Pancreas (tissue), 10 donors: ENCODE measurements at regions not wholly inside any gene's neighbourhood (a gene's known extent, or its start where the extent isn't known, plus 50 kb on each side); places are given as distances from the start of the nearest gene placed in this dataset.

Source experiments
- ATAC-seq, 4 donors: fragments of 200-7000 bp; cut with Tn5 transposase; one replicate each; pipeline versions ENCODE4 v1.8.0 to v1.9.1; 2020; ENCODE audit warnings: mild to moderate bottlenecking in 4 of 4, moderate library complexity in 4 of 4
- DNase-seq, 6 donors: peaks; one replicate each; pipeline ENCODE4 v3.0.0-alpha.2; 2020
- FAIRE-seq: peaks from 2 replicates; lab custom pipeline; 2012; peaks lifted over from hg19 to GRCh38; lab: Jason Lieb, UNC
- H3K27ac ChIP-seq, 4 donors: fragments of 200-600 bp; sonication (generic); 1 replicate in 3 of 4; 2 replicates in 1 of 4; pipeline versions ENCODE4 v1.5.0 to v1.8.0; 2020
- H3K27me3 ChIP-seq, 4 donors: fragments of 200-600 bp; one replicate each; pipeline ENCODE4 v1.8.0; 2021
- H3K36me3 ChIP-seq, 3 donors: fragments of 200-600 bp; sonication (generic) in 1 of 3; one replicate each; pipeline versions ENCODE4 v1.5.0 to v1.8.0; 2020 to 2021
- H3K4me1 ChIP-seq, 3 donors: fragments of 200-600 bp; one replicate each; pipeline ENCODE4 v1.8.0; 2021
- H3K4me3 ChIP-seq, 4 donors: fragments of 200-600 bp; sonication (generic) in 2 of 4; one replicate each; pipeline versions ENCODE4 v1.5.0 to v1.8.0; 2020 to 2021
- H3K9me3 ChIP-seq, 4 donors: fragments of 200-600 bp; one replicate each; pipeline ENCODE4 v1.8.0; 2021
- CTCF ChIP-seq, 4 donors: fragments of 200-600 bp; sonication (generic) in 3 of 4; IDR thresholded peaks; one replicate each; pipeline versions ENCODE4 v1.5.0 to v1.8.0; 2021; ENCODE audit warnings: antibody characterized with exemption in 4 of 4
- WGBS, 2 donors: extraction: QIAGEN DNeasy Blood & Tissue Kit; methylation state at CpG; one replicate each; pipeline ENCODE4 v1.1.7; 2013; 5-methylcytosine and 5-hydroxymethylcytosine counted together
- intact Hi-C, 3 donors: fragments of 100-400 bp; cut with DNase I; formaldehyde crosslinking; loops; one replicate each; pipeline versions ENCODE4 v1.11.1 to v1.14.2; 2022
- donor health status: healthy with polysubstance abuse.
- donor health status: DM: no; HTN: no; CAD: no; lungs with moderate emphysema.
- donor health status: DM: no; HTN: no; CAD: no.
- donor health status: control.
- donor health status: control.
- donor health status: Bipolar disorder and iron deficiency.
- donor health status: DM: yes; HTN: yes; CAD: no.
- donor health status: DM: no; HTN: no; CAD: no.
- donor health status: DM: no; HTN: no; CAD: no.
- donor health status: DM: yes; HTN: yes; CAD: no.

DNA sequence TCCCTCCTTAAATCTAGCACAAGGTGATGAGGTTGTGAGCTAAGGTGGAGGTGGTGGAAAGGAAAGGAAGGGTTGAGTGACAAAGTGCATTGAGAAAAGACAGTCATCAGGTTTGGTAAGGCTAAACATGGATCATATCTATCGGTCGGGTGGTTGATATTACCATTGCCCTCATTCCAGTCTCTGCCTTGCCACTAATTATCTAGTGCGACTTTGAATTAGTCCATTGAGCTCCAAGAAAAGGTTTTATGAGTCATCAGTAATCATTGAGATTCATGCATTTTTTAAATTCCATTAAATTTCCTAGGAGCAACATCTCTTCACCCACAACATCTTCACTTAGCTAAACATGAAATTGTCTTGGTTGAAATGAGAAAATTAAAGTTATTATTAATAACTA is 68.9 kb upstream of the FRMD4A start:
- Histone ChIP-seq H3K4me3 (no peak overlapping the region), H3K36me3 (no peaks in the 10 kb centered on the region), H3K9me3 (no peaks in the 10 kb centered on the region), H3K4me1 (no peaks in the 10 kb centered on the region), H3K27me3 (no peaks in the 10 kb centered on the region), H3K27ac (no peak overlapping the region)
- no peak for DNase-seq
- no peak for FAIRE-seq
- intact Hi-C loops, result no loop called here
- 91 to 97% methylated on average over 3 of the region's 3 CpGs for WGBS, 2 donors
- no peak for TF ChIP-seq CTCF (IDR thresholded peaks at IDR 0.05)
- no peak for ATAC-seq

- FAIRE-seq, result no peak
- ATAC-seq, result peak in 3 of 4 donors; percentile 29 to 67 (median 57)
Measured at GRCh38 chr10:14397066-14397465, 66.3 kb upstream of the FRMD4A start.

DNA sequence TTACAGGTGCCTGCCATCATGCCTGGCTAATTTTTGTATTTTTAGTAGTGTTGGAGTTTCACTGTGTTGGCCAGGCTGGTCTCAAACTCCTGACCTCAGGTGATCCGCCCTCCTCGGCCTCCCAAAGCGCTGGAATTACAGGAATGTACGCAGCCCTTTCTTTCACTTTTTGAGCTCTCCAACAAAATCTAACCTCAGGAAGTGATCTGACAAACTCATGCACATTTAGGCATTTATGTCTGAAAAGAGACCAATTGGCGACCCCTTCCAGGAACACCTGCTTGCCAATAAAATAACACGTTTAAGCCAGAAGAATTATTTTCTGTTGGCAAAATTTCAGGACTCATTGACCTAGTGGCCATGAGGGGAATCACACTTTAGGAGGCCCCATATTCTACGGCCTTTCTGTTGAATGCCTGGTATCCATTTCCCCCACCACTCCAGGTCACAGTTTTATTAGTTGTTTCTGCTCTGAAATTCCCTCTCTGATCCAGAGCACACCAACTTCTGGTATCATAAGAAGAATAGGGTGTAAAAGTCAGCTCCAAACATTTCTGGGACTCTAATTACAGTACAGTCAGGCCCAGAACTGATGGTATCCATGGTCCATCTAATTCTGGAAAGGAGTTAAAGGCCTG is 65.8 kb upstream of the FRMD4A start:
- DNase-seq, result no peak
- ATAC-seq, result peak in 2 of 4 donors; percentile 30 to 49
- intact Hi-C loops, result no loop called here
- Histone ChIP-seq H3K4me1 (no peaks in the 10 kb centered on the region), H3K27me3 (no peaks in the 10 kb centered on the region), H3K4me3 (no peak overlapping the region), H3K27ac (no peak overlapping the region), H3K9me3 (no peaks in the 10 kb centered on the region), H3K36me3 (no peaks in the 10 kb centered on the region)
- peak in 2 of 4 donors; percentile 12 to 17 for TF ChIP-seq CTCF (IDR thresholded peaks at IDR 0.05)
- FAIRE-seq, result no peak
- WGBS, 2 donors, result 75 to 76% methylated on average over 7 of the region's 7 CpGs

More at GRCh38 chr10:14397066-14397465, 66.3 kb upstream of the FRMD4A start:
- H3K27ac ChIP-seq, result no peak overlapping the region
- no peaks in the 10 kb centered on the region for H3K27me3 ChIP-seq
- no peaks in the 10 kb centered on the region for H3K36me3 ChIP-seq
- H3K4me1 ChIP-seq, result no peaks in the 10 kb centered on the region
- H3K9me3 ChIP-seq, result no peaks in the 10 kb centered on the region
- 84 to 90% methylated on average over 9 of the region's 9 CpGs for WGBS, 2 donors
- intact Hi-C loops, result no loop called here
- H3K4me3 ChIP-seq, result no peak overlapping the region
- DNase-seq, result peak in 1 of 6 donors; percentile 16
- TF ChIP-seq CTCF (IDR thresholded peaks at IDR 0.05), result no peak

GRCh38 chr10:14394179-14394578 is 63.5 kb upstream of the FRMD4A start:
- no peak for TF ChIP-seq CTCF (IDR thresholded peaks at IDR 0.05)
- Histone ChIP-seq H3K27ac (no peak overlapping the region), H3K9me3 (no peaks in the 10 kb centered on the region), H3K4me3 (no peak overlapping the region), H3K4me1 (no peaks in the 10 kb centered on the region), H3K36me3 (no peaks in the 10 kb centered on the region), H3K27me3 (no peaks in the 10 kb centered on the region)
- FAIRE-seq (no peak), ATAC-seq (no peak), DNase-seq (no peak)
- intact Hi-C loops, result no loop called here
- 96 to 100% methylated on average over 1 of the region's 1 CpG for WGBS, 2 donors

DNA sequence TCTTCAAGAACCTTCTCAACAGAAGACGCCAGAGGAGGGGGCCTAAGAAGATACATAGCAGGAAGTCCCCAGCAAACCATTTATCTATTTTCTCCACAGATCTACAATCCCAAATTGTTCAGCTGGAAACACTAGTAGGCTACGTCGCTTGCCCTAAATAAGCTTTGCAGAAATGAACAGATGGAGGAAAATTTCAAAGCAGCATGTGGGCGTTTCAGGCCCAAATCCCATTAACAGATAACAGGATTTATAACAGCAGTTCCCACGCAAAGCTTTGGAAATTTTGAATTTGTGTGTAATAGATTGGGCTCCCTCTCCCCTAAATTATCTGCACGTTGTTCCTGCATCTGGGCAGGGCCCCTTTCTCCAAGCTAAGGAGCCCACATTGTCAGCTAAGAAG is 60.6 kb upstream of the FRMD4A start:
- DNase-seq, result no peak
- intact Hi-C loops, result no loop called here
- H3K9me3 ChIP-seq, result no peaks in the 10 kb centered on the region

More for the DNA sequence above, 60.6 kb upstream of the FRMD4A start:
- no peak for FAIRE-seq
- no peak for ATAC-seq
- WGBS, 2 donors, result 80 to 84% methylated on average over 6 of the region's 6 CpGs
- Histone ChIP-seq H3K4me3 (no peak overlapping the region), H3K36me3 (no peaks in the 10 kb centered on the region), H3K4me1 (no peaks in the 10 kb centered on the region), H3K27me3 (no peaks in the 10 kb centered on the region), H3K27ac (no peak overlapping the region)
- TF ChIP-seq CTCF (IDR thresholded peaks at IDR 0.05), result no peak
